ENCODE measurements at regions not wholly inside any gene's neighbourhood (a gene's known extent, or its start where the extent isn't known, plus 50 kb on each side); places are given as distances from the start of the nearest gene placed in this dataset.

DNA sequence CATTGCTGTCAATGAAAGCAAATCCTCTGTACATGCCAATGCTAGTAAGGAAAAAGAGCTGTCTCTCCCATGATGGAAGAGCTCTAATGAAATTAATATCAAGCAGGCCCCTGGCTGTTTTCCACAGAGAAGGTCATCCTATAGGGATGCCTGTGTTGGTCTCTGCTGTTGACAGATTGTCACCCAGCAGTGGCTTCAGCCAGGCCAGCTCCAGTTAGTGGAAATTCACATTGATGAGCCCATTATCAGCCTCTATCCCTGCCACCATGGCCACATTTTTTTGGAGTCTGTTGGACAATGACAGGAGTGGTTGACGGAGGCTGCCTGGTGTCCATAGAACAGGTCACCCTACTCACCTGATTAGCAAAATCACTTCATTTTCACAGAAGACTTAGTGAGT is 104.3 kb downstream of the GGTLC2 start:
- no peaks in the 10 kb centered on the region for H3K4me1 ChIP-seq
- no peak overlapping the region for H3K4me3 ChIP-seq
- no peak for DNase-seq
- no peak overlapping the region for H3K27ac ChIP-seq
- TF ChIP-seq POLR2AphosphoS5 (IDR thresholded peaks at IDR 0.05) (no peak), EP300 (IDR thresholded peaks at IDR 0.05) (no peak), POLR2A (IDR thresholded peaks at IDR 0.05) (no peak)
- TF ChIP-seq, protein P1, sequence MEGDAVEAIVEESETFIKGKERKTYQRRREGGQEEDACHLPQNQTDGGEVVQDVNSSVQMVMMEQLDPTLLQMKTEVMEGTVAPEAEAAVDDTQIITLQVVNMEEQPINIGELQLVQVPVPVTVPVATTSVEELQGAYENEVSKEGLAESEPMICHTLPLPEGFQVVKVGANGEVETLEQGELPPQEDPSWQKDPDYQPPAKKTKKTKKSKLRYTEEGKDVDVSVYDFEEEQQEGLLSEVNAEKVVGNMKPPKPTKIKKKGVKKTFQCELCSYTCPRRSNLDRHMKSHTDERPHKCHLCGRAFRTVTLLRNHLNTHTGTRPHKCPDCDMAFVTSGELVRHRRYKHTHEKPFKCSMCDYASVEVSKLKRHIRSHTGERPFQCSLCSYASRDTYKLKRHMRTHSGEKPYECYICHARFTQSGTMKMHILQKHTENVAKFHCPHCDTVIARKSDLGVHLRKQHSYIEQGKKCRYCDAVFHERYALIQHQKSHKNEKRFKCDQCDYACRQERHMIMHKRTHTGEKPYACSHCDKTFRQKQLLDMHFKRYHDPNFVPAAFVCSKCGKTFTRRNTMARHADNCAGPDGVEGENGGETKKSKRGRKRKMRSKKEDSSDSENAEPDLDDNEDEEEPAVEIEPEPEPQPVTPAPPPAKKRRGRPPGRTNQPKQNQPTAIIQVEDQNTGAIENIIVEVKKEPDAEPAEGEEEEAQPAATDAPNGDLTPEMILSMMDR (IDR thresholded peaks at IDR 0.05): no peak
- H3K9me3 ChIP-seq: no peaks in the 10 kb centered on the region
- H3K36me3 ChIP-seq: no peaks in the 10 kb centered on the region
- WGBS, 2 donors: 93 to 100% methylated on average over 1 of the region's 1 CpG
- intact Hi-C loops (cut with DNase I): no loop called here
- no peaks in the 10 kb centered on the region for H3K27me3 ChIP-seq

DNA sequence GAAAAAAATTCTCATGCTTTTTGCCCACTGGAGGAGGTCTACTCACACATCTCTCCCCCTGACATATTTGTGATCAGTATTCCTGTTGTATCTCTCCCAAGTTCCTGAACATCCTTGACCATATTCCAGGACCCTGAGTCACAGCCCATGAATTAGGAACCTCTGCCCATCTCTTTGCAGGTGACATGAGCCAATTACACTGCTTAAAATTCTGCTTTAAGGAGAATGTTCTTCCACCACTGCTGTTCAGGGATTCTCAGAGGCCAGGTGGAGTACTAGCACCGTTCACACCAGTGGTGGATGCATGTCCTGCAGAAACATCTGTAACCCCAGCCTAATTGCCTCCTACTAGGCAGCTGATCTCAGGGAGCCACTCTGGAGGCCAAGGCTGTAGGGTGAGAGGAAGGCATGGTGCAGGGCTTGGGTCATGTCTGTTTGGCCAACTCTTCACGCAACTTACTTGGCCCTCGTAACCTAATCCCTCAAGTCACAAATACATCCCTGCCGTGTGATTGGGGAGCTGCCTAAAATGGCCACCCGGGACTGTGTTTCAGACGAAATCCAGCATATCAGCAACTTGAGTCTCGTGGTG is 104.8 kb downstream of the GGTLC2 start:
- TF ChIP-seq EP300 (IDR thresholded peaks at IDR 0.05): no peak
- TF ChIP-seq, protein P1 (IDR thresholded peaks at IDR 0.05): no peak
- TF ChIP-seq POLR2AphosphoS5 (IDR thresholded peaks at IDR 0.05): no peak
- TF ChIP-seq POLR2A (IDR thresholded peaks at IDR 0.05): no peak
- Histone ChIP-seq H3K9me3 (no peaks in the 10 kb centered on the region), H3K27ac (no peak overlapping the region), H3K27me3 (no peaks in the 10 kb centered on the region), H3K36me3 (no peaks in the 10 kb centered on the region), H3K4me1 (no peaks in the 10 kb centered on the region), H3K4me3 (no peak overlapping the region)
- WGBS, 2 donors: 73 to 76% methylated on average over 7 of the region's 7 CpGs
- intact Hi-C loops (cut with DNase I): no loop called here
- no peak for DNase-seq

DNA sequence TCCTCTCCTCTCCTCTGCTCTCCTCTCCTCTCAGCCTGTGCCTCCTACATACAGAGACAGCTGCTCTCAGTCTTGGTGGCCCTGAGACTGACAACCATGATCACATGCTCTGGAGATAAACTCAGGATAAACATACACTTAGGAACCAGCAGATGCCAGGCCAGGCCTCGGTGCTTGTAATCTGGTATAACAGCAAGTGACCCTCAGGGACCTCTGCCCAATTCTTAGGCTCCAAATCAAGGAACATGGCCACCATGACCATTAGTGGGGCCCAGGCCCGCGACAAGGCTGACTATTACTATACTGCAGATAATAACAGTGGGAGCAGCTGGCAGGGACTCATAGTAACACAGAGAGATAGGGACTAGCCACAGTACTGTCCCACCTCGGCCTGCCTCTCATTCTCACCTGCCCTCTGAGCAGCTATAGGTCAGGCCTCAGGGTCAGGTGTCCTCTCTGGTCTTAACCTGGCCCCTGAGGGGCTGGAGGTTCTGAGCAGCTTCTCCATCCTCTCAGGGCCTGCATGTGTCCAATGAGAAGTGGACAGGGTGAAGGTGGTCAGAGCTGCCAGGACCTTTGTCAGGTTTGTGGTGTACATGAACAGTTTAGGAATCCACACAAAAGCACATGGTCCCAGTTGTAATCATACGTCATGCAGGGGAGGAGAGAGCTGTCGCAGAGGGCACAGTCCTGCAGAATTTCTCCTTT is 106.1 kb downstream of the GGTLC2 start:
- no peak for DNase-seq
- TF ChIP-seq POLR2A (IDR thresholded peaks at IDR 0.05): no peak
- no peak for TF ChIP-seq EP300 (IDR thresholded peaks at IDR 0.05)
- TF ChIP-seq, protein P1 (IDR thresholded peaks at IDR 0.05): no peak
- TF ChIP-seq POLR2AphosphoS5 (IDR thresholded peaks at IDR 0.05): no peak
- H3K27me3 ChIP-seq: no peaks in the 10 kb centered on the region
- no peaks in the 10 kb centered on the region for H3K4me1 ChIP-seq
- WGBS, 2 donors: 83 to 85% methylated on average over 6 of the region's 6 CpGs
- H3K9me3 ChIP-seq: no peaks in the 10 kb centered on the region
- intact Hi-C loops (cut with DNase I): no loop called here
- H3K27ac ChIP-seq: no peak overlapping the region
- no peak overlapping the region for H3K4me3 ChIP-seq
- no peaks in the 10 kb centered on the region for H3K36me3 ChIP-seq

DNA sequence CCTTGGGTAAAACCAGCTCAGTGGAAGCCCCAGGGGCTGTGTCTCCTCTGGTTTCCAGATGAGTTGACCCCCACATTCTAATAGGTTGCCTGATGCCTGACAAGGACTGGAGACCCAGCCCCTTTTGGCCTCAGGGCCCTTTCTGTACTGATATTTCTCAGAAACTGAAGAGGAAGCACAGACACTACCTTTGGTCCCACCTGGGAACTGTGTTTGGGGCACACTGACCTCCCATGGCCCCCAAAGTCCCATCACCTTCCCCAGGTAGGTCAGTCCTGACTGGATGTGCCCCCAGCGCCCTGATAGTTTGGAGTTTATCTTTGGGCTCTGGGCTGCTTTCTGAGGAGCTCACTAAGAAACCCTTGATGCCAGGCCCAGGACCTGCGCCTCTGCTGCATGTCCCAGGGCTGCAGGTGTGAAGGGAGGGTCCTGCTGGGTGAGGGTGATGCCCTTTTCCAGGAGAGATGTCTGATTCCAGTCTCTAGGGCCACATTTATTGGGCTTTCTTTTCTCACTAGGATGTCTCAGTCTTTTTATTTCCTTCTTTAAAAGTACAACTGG is 106.7 kb downstream of the GGTLC2 start:
- TF ChIP-seq POLR2AphosphoS5 (IDR thresholded peaks at IDR 0.05) (no peak), POLR2A (IDR thresholded peaks at IDR 0.05) (no peak), EP300 (IDR thresholded peaks at IDR 0.05) (no peak)
- TF ChIP-seq, protein P1 (IDR thresholded peaks at IDR 0.05): no peak
- intact Hi-C loops (cut with DNase I): no loop called here

More for the DNA sequence above, 106.7 kb downstream of the GGTLC2 start:
- Histone ChIP-seq H3K4me3 (no peak overlapping the region), H3K4me1 (no peaks in the 10 kb centered on the region), H3K27ac (no peak overlapping the region), H3K27me3 (no peaks in the 10 kb centered on the region), H3K36me3 (no peaks in the 10 kb centered on the region), H3K9me3 (no peaks in the 10 kb centered on the region)
- DNase-seq: no peak
- WGBS, 2 donors: 93 to 95% methylated on average over 2 of the region's 2 CpGs

Measured in sigmoid colon (tissue), 6 donors.